SK-N-SH (cell line): ENCODE measurements at regions not wholly inside any gene's neighbourhood (a gene's known extent, or its start where the extent isn't known, plus 50 kb on each side); places are given as distances from the start of the nearest gene placed in this dataset.

ENCODE experiments used
- CTCF ChIP-seq: fragments of 200-600 bp; sonication (generic); IDR thresholded peaks from 2 replicates; pipeline ENCODE4 v1.6.1; 2017; ENCODE audit warnings: antibody characterized with exemption, mild to moderate bottlenecking, moderate library complexity
- EP300 ChIP-seq, 2 experiments: IDR thresholded peaks; 2 replicates each; pipeline versions ENCODE4 v1.4.0 to v1.6.1; 2012; ENCODE audit warnings: borderline replicate concordance in 1 of 2, low read depth in 1 of 2, low read length in 1 of 2
- JUND ChIP-seq: IDR thresholded peaks from 2 replicates; pipeline ENCODE4 v1.4.0; 2012
- MAX ChIP-seq: IDR thresholded peaks from 2 replicates; pipeline ENCODE4 v1.4.0; 2012; ENCODE audit warnings: low read depth

- TF ChIP-seq CTCF (no peak), JUND (no peak), MAX (no peak), EP300 (IDR thresholded peaks at IDR 0.05; ENCODE audit: borderline replicate concordance in 1 of 2, low read depth in 1 of 2, low read length in 1 of 2) (no peak)
Measured at GRCh38 chr5:18003312-18003711, 369.1 kb downstream of the TAF11L14 start.
